OCI-LY7 (cell line): ENCODE measurements at regions not wholly inside any gene's neighbourhood (a gene's known extent, or its start where the extent isn't known, plus 50 kb on each side); places are given as distances from the start of the nearest gene placed in this dataset.

Experiments
- BruUV-seq: library from RNA; stranded (reverse); fragments of 400-500 nt; replicated peaks from 2 replicates; lab custom pipeline; 2021; lab: Mats Ljungman, UMichigan
- CTCF ChIA-PET: fragments of 300-600 bp; sonication (Branson Sonifier 250); formaldehyde crosslinking; loops from one replicate; lab custom pipeline; 2022; ENCODE audit warnings: antibody characterized with exemption; ENCODE audit not compliant: unreplicated experiment; lab: Charles Lee
- POLR2A ChIA-PET: fragments of 300-600 bp; sonication (Branson Sonifier 250); formaldehyde crosslinking; loops from one replicate; lab custom pipeline; 2022; ENCODE audit warnings: antibody characterized with exemption; lab: Charles Lee
- DNase-seq: peaks from one replicate; pipeline ENCODE4 v3.0.0-alpha.2; 2015; ENCODE audit warnings: low spot score
- H2AFZ ChIP-seq: fragments of 200-600 bp; sonication (generic), shearing (Covaris generic); 2 replicates; pipeline ENCODE4 v1.6.1; 2014; ENCODE audit warnings: mild to moderate bottlenecking, antibody characterized with exemption, low read length, moderate library complexity
- H3K27ac ChIP-seq: fragments of 200-600 bp; sonication (generic); 2 replicates; pipeline ENCODE4 v1.5.1; 2014; ENCODE audit warnings: mixed run types, low read depth, mild to moderate bottlenecking, moderate library complexity, low read length, inconsistent platforms; ENCODE audit not compliant: poor library complexity, severe bottlenecking
- H3K36me3 ChIP-seq: fragments of 200-600 bp; sonication (generic); 2 replicates; pipeline ENCODE4 v1.6.1; 2014; ENCODE audit warnings: mild to moderate bottlenecking, antibody characterized with exemption, low read length, moderate library complexity, mixed read lengths; ENCODE audit not compliant: insufficient read depth
- H3K4me1 ChIP-seq: fragments of 200-600 bp; sonication (generic); 2 replicates; pipeline ENCODE4 v1.5.1; 2014; ENCODE audit warnings: mild to moderate bottlenecking, low read length; ENCODE audit not compliant: insufficient read depth, poor library complexity, severe bottlenecking
- H3K4me2 ChIP-seq: fragments of 200-600 bp; sonication (generic); 2 replicates; pipeline ENCODE4 v1.6.1; 2014; ENCODE audit warnings: mild to moderate bottlenecking, low read length
- H3K4me3 ChIP-seq: fragments of 200-600 bp; sonication (generic); 2 replicates; pipeline ENCODE4 v1.5.1; 2014; ENCODE audit warnings: mild to moderate bottlenecking, low read depth, low read length; ENCODE audit not compliant: poor library complexity, severe bottlenecking
- H3K79me2 ChIP-seq: fragments of 200-600 bp; sonication (generic); 2 replicates; pipeline ENCODE4 v1.6.1; 2016; ENCODE audit warnings: low read depth, mild to moderate bottlenecking, low read length, moderate library complexity, mixed read lengths; ENCODE audit not compliant: insufficient read depth
- H3K9me2 ChIP-seq: fragments of 200-600 bp; sonication (generic); 2 replicates; pipeline ENCODE4 v1.6.1; 2016; ENCODE audit warnings: mild to moderate bottlenecking, low read length, mixed read lengths; ENCODE audit not compliant: insufficient read depth
- H3K9me3 ChIP-seq: fragments of 200-600 bp; sonication (generic); 2 replicates; pipeline ENCODE4 v1.6.1; 2014; ENCODE audit warnings: mild to moderate bottlenecking, mixed run types, low read length, mixed read lengths
- H4K20me1 ChIP-seq: fragments of 200-600 bp; sonication (generic); 2 replicates; pipeline ENCODE4 v1.6.1; 2014; ENCODE audit warnings: mild to moderate bottlenecking, antibody characterized with exemption, low read length, moderate library complexity, mixed read lengths; ENCODE audit not compliant: insufficient read depth
- CTCF ChIP-seq: fragments of 200-600 bp; sonication (generic); conservative IDR thresholded peaks from 2 replicates; pipeline ENCODE4 v1.5.1; 2014; ENCODE audit warnings: mild to moderate bottlenecking, antibody characterized with exemption, low read length, moderate library complexity, mixed read lengths
- EZH2phosphoT487 ChIP-seq: fragments of 200-600 bp; sonication (generic); IDR thresholded peaks from 2 replicates; pipeline ENCODE4 v1.6.1; 2018; ENCODE audit warnings: low read depth, borderline replicate concordance, mild to moderate bottlenecking, mixed run types, antibody characterized with exemption, low read length, moderate library complexity, mixed read lengths
- intact Hi-C: fragments of 100-400 bp; cut with micrococcal nuclease; formaldehyde crosslinking; loops from one replicate; pipeline ENCODE4 v1.10.0; 2022; ENCODE audit not compliant: unreplicated experiment

GRCh38 chr12:41663598-41664265 is 475.6 kb downstream of the PDZRN4 start:
- no peaks in the 10 kb centered on the region for H4K20me1 ChIP-seq
- H3K9me3 ChIP-seq = no peaks in the 10 kb centered on the region
- no peaks in the 10 kb centered on the region for H3K9me2 ChIP-seq
- H3K4me3 ChIP-seq = no peak overlapping the region
- H3K36me3 ChIP-seq = no peaks in the 10 kb centered on the region
- no peak overlapping the region for H2AFZ ChIP-seq
- BruUV-seq = no TSS peak
- no peak overlapping the region for H3K4me2 ChIP-seq
- H3K4me1 ChIP-seq = no peaks in the 10 kb centered on the region
- no peaks in the 10 kb centered on the region for H3K79me2 ChIP-seq
- ChIA-PET POLR2A (interaction anchor here (1.0 kb wide), 1 partner anchor 11 kb away, joined by 3 read pairs; no protein-coding TSS in a partner anchor), CTCF (no interaction called here)
- TF ChIP-seq EZH2phosphoT487 (no peak), CTCF (peak; percentile 67)
- peak; percentile 12 for DNase-seq
- intact Hi-C loops = no loop called here
- H3K27ac ChIP-seq = no peak overlapping the region

- intact Hi-C loops = no loop called here
- no peak overlapping the region for H3K27ac ChIP-seq
- no TSS peak for BruUV-seq
- no peak for DNase-seq
- no peaks in the 10 kb centered on the region for H3K79me2 ChIP-seq
- no peaks in the 10 kb centered on the region for H3K4me1 ChIP-seq
- no peak overlapping the region for H3K4me3 ChIP-seq
- no peak overlapping the region for H3K4me2 ChIP-seq
- H3K9me2 ChIP-seq = no peaks in the 10 kb centered on the region
- POLR2A ChIA-PET = interaction anchor here (1.8 kb wide), 1 partner anchor 11 kb away, joined by 5 read pairs; no protein-coding TSS in a partner anchor
- no peaks in the 10 kb centered on the region for H4K20me1 ChIP-seq
- TF ChIP-seq CTCF (no peak), EZH2phosphoT487 (no peak)
- no peak overlapping the region for H2AFZ ChIP-seq
- no peaks in the 10 kb centered on the region for H3K36me3 ChIP-seq
- no peaks in the 10 kb centered on the region for H3K9me3 ChIP-seq
- CTCF ChIA-PET = no interaction called here
These were observed 473.1 kb downstream of the PDZRN4 start for GRCh38 chr12:41661141-41661765.

- H4K20me1 ChIP-seq = no peaks in the 10 kb centered on the region
These were observed 468.3 kb downstream of the PDZRN4 start for GRCh38 chr12:41656454-41656853.

More at GRCh38 chr12:41656454-41656853, 468.3 kb downstream of the PDZRN4 start:
- H3K36me3 ChIP-seq = no peaks in the 10 kb centered on the region
- H2AFZ ChIP-seq = no peak overlapping the region
- no peak overlapping the region for H3K4me3 ChIP-seq
- intact Hi-C loops = no loop called here
- POLR2A ChIA-PET = no interaction called here
- H3K4me1 ChIP-seq = peaks cover 4% of the 10 kb centered on the region
- H3K4me2 ChIP-seq = no peak overlapping the region
- no peak for DNase-seq
- no peaks in the 10 kb centered on the region for H3K9me2 ChIP-seq
- TF ChIP-seq CTCF (no peak), EZH2phosphoT487 (no peak)
- CTCF ChIA-PET = no interaction called here
- H3K9me3 ChIP-seq = no peaks in the 10 kb centered on the region
- no peak overlapping the region for H3K27ac ChIP-seq
- no TSS peak for BruUV-seq
- H3K79me2 ChIP-seq = no peaks in the 10 kb centered on the region
